ENCODE measurements at regions not wholly inside any gene's neighbourhood (a gene's known extent, or its start where the extent isn't known, plus 50 kb on each side); places are given as distances from the start of the nearest gene placed in this dataset.

GRCh38 chr10:55220975-55221374, 419.9 kb upstream of the PCDH15 start:
- TF ChIP-seq CTCF (IDR thresholded peaks at IDR 0.05; ENCODE audit: low read length), result no peak
- TF ChIP-seq EZH2phosphoT487 (IDR thresholded peaks at IDR 0.05; ENCODE audit: low read length), result no peak
